Fibroblast of lung (primary cell): ENCODE measurements at regions not wholly inside any gene's neighbourhood (a gene's known extent, or its start where the extent isn't known, plus 50 kb on each side); places are given as distances from the start of the nearest gene placed in this dataset.

ENCODE experiments used
- DNase-seq, 2 donors: peaks; one replicate each; pipeline versions ENCODE4 v3.0.0 to v3.0.0-alpha.2; 2010; ENCODE audit warnings: low read depth in 2 of 2
- H2AFZ ChIP-seq: 2 replicates; pipeline ENCODE4 v1.5.1; 2012; ENCODE audit warnings: low read length, control low read depth, inconsistent platforms
- H3K27ac ChIP-seq: 2 replicates; pipeline ENCODE4 v1.5.1; 2011; ENCODE audit warnings: low read length, control low read depth; ENCODE audit not compliant: insufficient read depth
- H3K27me3 ChIP-seq: 2 replicates; pipeline ENCODE4 v1.5.1; 2011; ENCODE audit warnings: mild to moderate bottlenecking, low read length; ENCODE audit not compliant: control insufficient read depth, insufficient read depth
- H3K36me3 ChIP-seq: 2 replicates; pipeline ENCODE4 v1.5.1; 2011; ENCODE audit warnings: low read length; ENCODE audit not compliant: control insufficient read depth, insufficient read depth
- H3K4me1 ChIP-seq: 2 replicates; pipeline ENCODE4 v1.5.1; 2011; ENCODE audit warnings: low read length; ENCODE audit not compliant: control insufficient read depth, insufficient read depth; ENCODE audit errors: extremely low read depth
- H3K4me2 ChIP-seq: 2 replicates; pipeline ENCODE4 v1.5.1; 2011; ENCODE audit warnings: low read length, control low read depth; ENCODE audit not compliant: insufficient read depth; ENCODE audit errors: extremely low read depth
- H3K4me3 ChIP-seq, 4 experiments: fragments of 200-600 bp in 1 of 4; sonication (generic) in 1 of 4; replicated peaks in 1 of 4; 2 replicates each; pipeline ENCODE4 v1.5.1; 2011 to 2016; ENCODE audit warnings: low read length in 4 of 4, low read depth in 3 of 4, mild to moderate bottlenecking in 3 of 4, control low read depth in 2 of 4, inconsistent platforms in 1 of 4, mixed read lengths in 1 of 4; ENCODE audit not compliant: insufficient read depth in 1 of 4; ENCODE audit errors: control extremely low read depth in 1 of 4
- H3K79me2 ChIP-seq: 2 replicates; pipeline ENCODE4 v1.5.1; 2012; ENCODE audit warnings: mild to moderate bottlenecking, low read length, inconsistent platforms; ENCODE audit not compliant: control insufficient read depth, insufficient read depth
- H3K9ac ChIP-seq: 2 replicates; pipeline ENCODE4 v1.5.1; 2011; ENCODE audit warnings: mild to moderate bottlenecking, low read length, control low read depth; ENCODE audit not compliant: insufficient read depth
- H3K9me3 ChIP-seq: 2 replicates; pipeline ENCODE4 v1.5.1; 2012; ENCODE audit warnings: low read depth, low read length; ENCODE audit not compliant: control insufficient read depth, insufficient read depth
- H4K20me1 ChIP-seq: 2 replicates; pipeline ENCODE4 v1.5.1; 2011; ENCODE audit warnings: low read length; ENCODE audit not compliant: control insufficient read depth, insufficient read depth; ENCODE audit errors: extremely low read depth
- CTCF ChIP-seq, 2 donors: IDR thresholded peaks in 1 of 2; conservative IDR thresholded peaks in 1 of 2; 1 replicate in 1 of 2; 2 replicates in 1 of 2; pipeline ENCODE4 v1.5.1; 2011 to 2012; ENCODE audit warnings: low read length in 2 of 2, control low read depth in 1 of 2, inconsistent platforms in 1 of 2, low read depth in 1 of 2, mild to moderate bottlenecking in 1 of 2
- EZH2 ChIP-seq: IDR thresholded peaks from 2 replicates; pipeline ENCODE4 v1.5.1; 2012; ENCODE audit warnings: low read length, control low read depth, mild to moderate bottlenecking; ENCODE audit errors: missing control alignments

- no peak for DNase-seq
- Histone ChIP-seq H3K79me2 (no peaks in the 10 kb centered on the region), H3K4me2 (no peak overlapping the region), H3K36me3 (no peaks in the 10 kb centered on the region), H3K9me3 (no peaks in the 10 kb centered on the region), H4K20me1 (no peaks in the 10 kb centered on the region), H3K9ac (no peak overlapping the region), H3K27me3 (no peaks in the 10 kb centered on the region), H3K4me3 (no peak overlapping the region), H3K27ac (no peak overlapping the region), H3K4me1 (no peaks in the 10 kb centered on the region), H2AFZ (no peak overlapping the region)
- TF ChIP-seq CTCF (conservative IDR thresholded peaks at IDR 0.05 in 1 of 2, IDR thresholded peaks at IDR 0.05 in 1 of 2; ENCODE audit: low read depth in 1 of 2, low read length in 2 of 2) (no peak), EZH2 (no peak)
Observed at GRCh38 chrX:143094417-143095023, 68.8 kb downstream of the SPANXN4 start.
